Heart left ventricle (tissue), 13 donors: ENCODE measurements at regions not wholly inside any gene's neighbourhood (a gene's known extent, or its start where the extent isn't known, plus 50 kb on each side); places are given as distances from the start of the nearest gene placed in this dataset.

ENCODE experiments used
- POLR2A ChIP-seq, 2 donors: fragments of 450-650 bp; IDR thresholded peaks; one replicate each; pipeline ENCODE4 v1.6.1; 2017; ENCODE audit warnings: antibody characterized with exemption in 2 of 2, mild to moderate bottlenecking in 2 of 2, moderate library complexity in 2 of 2
- TF ChIP-seq, protein P1 (sequence below), 12 donors: fragments of 200-600 bp; sonication (generic) in 4 of 12; IDR thresholded peaks; one replicate each; pipeline versions ENCODE4 v1.5.0 to v1.8.0; 2018 to 2022; ENCODE audit warnings: antibody characterized with exemption in 12 of 12, mild to moderate bottlenecking in 5 of 12
- donor health status: ischemic (EF 13 %, LVEDD 7.1; RV severe dilation, severe dysfunction).
- donor health status: DM: no; HTN: yes; CAD: no.
- donor health status: DM: no; HTN: no; CAD: no.
- donor health status: ischemic (EF 25% LVEDD 6.9; RV normal size, moderate dysfunction).
- donor health status: ischemic (EF 25% LVEDD 5.7; RV mildly dilated, moderate dysfunction).
- donor health status: ischemic (EF 35%, LVEDD 5.7; RV mildly dilated, moderate dysfunction).
- donor health status: nonischemic (EF 11% LVEDD 7.7; RV severe dilation, severe dysfunction).
- donor health status: DM: yes; HTN: yes; CAD: no.
- donor health status: PGD.
- donor health status: ischemic (EF 29% LVEDD 5.4; RV normal size, mild dysfunction).
- donor health status: nonischemic (EF 23%, LVEDD 6.1; RV moderate dilation, normal function).

DNA sequence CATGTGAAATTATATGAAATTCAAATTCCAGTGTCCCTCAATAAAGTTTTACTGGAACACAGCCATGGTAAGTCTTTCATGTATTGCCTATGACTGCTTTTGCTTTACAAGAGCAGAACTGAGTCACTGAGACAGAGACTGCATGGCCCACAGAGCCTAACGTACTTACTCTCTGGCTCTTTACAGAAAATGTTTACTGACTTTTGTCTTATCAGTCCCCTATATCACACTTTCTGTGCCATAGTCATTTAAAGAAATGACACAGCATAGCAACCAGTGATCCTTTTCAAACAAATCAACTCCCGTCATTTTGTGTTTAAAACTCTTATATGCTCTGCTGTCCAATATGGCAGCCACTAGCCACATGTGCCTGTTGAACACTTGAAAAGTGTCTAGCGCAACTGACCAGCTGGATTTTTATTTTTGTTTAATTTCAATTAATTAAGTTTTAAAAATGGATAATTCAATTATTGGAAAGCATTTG lies 129.7 kb upstream of the CDIN1 start:
- TF ChIP-seq, protein P1, sequence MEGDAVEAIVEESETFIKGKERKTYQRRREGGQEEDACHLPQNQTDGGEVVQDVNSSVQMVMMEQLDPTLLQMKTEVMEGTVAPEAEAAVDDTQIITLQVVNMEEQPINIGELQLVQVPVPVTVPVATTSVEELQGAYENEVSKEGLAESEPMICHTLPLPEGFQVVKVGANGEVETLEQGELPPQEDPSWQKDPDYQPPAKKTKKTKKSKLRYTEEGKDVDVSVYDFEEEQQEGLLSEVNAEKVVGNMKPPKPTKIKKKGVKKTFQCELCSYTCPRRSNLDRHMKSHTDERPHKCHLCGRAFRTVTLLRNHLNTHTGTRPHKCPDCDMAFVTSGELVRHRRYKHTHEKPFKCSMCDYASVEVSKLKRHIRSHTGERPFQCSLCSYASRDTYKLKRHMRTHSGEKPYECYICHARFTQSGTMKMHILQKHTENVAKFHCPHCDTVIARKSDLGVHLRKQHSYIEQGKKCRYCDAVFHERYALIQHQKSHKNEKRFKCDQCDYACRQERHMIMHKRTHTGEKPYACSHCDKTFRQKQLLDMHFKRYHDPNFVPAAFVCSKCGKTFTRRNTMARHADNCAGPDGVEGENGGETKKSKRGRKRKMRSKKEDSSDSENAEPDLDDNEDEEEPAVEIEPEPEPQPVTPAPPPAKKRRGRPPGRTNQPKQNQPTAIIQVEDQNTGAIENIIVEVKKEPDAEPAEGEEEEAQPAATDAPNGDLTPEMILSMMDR (IDR thresholded peaks at IDR 0.05), result no peak
- TF ChIP-seq POLR2A (IDR thresholded peaks at IDR 0.05), result no peak
